ENCODE measurements at regions not wholly inside any gene's neighbourhood (a gene's known extent, or its start where the extent isn't known, plus 50 kb on each side); places are given as distances from the start of the nearest gene placed in this dataset.

DNA sequence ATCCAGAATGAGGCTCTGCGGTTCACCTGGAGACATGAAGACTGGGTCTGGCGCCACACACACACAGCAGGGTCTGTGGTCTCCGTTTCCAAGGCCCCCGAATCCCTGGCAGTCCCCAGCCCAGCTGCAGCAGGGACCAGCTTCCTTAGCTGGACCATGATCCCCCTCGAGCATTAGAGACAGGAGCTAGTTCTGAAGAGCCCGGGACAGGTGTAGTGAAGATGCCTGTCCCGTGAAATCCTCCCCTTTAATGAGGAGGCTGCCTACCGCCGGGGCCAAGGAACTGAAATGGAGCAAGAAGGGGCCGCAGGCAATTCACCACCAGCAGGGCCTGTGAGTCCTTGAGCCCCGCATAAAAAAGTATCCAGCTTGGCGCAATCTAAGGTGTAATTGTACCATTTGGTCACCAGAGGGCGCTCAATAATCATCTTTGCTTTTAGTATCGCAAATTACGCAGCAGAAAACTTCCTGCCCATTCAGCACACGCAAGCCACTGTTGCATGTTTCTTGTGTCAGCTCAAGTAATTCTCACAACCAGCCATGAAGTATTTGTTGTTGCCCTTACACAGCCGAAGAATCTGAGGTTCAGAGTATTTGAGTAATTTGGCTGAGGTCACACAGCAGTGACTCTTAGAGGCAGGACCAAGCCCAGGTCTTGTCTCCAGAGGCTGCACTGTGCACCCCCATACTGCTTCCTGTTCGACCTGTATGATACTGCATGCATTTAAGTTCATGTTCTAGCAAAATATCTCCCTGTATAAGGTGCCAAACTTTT, 54.3 kb upstream of the PPP2R5C start:
- H3K27me3 Mint-ChIP-seq, result no peaks in the 10 kb centered on the region
- DNase-seq, result peak; percentile 56
- H3K4me3 Mint-ChIP-seq, result no peak overlapping the region
- peak overlapping the region; percentile 39 for H3K27ac Mint-ChIP-seq
- no peaks in the 10 kb centered on the region for H3K9me3 Mint-ChIP-seq
- ATAC-seq, result peak; percentile 39
- H3K4me1 Mint-ChIP-seq, result peaks cover 33% of the 10 kb centered on the region
- peaks cover 3% of the 10 kb centered on the region for H3K36me3 Mint-ChIP-seq (ENCODE audit: low read depth)

DNA sequence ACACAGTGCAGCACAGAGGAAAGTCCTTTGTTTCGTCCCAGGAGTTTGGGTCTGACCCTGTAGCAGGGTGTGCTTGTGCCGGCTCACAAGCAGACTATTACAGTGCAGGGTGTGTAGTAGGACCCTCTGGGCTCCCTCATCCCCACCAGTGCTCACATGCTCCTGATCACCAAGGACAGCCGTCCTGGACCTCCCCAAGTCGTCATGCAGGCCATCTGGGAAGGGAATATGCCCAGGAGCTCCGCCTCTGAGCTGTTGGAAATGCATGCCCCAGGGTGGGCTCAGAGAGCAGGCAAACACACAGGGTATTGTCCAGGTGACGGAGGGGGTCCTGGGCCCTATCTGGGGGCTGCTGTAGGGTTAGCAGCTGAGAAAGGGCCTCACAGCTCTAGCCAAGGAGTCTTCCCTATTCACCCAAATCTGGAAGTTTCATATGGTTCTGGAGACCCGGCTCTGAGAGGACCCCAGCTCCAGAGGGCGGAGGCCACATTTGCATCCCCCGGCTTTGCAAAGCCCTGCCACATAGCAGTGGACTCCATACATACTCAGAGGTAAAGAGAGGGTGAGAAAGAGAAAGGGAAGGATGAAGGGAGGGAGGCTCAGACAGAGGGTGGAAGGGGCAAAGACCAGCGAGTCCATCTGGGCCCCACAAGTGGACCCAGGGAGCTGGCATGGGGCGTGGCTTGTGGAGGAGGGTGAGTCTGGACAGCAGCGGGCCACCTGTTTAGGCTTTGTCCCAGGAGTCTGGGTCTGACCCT, 53.5 kb upstream of the PPP2R5C start:
- H3K27me3 Mint-ChIP-seq, result no peaks in the 10 kb centered on the region
- H3K9me3 Mint-ChIP-seq, result no peaks in the 10 kb centered on the region
- H3K36me3 Mint-ChIP-seq (ENCODE audit: low read depth), result peaks cover 3% of the 10 kb centered on the region
- no peak for DNase-seq
- no peak for ATAC-seq
- peaks cover 33% of the 10 kb centered on the region for H3K4me1 Mint-ChIP-seq
- no peak overlapping the region for H3K4me3 Mint-ChIP-seq
- H3K27ac Mint-ChIP-seq, result peak overlapping the region; percentile 39

DNA sequence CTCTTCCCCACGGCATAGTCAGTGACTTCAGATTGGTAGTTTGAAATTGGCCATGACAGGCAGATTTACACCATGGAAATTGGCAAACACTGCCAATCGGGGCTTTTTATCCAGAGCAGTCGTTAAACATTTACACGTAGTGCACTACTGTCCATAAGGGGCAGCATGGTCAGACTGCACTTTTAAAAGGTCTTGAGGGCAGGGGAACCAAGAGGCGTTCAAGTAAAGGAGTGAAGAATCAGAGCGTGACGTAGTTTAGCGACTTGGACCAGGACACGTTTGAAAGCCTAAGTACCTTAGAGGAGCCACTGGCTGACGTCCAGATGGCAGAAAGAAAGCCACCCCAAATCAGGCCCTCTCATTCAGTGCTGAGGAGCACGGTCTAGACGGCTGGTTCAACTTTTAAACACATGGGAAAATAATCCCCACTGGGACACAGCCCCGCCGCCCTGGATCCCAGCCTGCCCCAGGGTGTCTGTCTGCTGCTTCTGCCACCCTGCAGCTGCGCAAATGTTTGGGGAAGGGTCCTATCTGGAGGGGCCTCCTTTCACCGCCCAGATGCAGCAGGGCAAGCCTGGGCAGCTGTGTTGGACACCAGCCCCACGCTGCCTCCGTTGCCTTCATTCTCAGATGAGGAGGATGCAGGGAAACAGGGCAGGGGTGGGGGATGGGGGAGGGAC, 52.5 kb upstream of the PPP2R5C start:
- Mint-ChIP-seq H3K9me3 (no peaks in the 10 kb centered on the region), H3K36me3 (ENCODE audit: low read depth) (peaks cover 3% of the 10 kb centered on the region), H3K4me3 (no peak overlapping the region)

DNA sequence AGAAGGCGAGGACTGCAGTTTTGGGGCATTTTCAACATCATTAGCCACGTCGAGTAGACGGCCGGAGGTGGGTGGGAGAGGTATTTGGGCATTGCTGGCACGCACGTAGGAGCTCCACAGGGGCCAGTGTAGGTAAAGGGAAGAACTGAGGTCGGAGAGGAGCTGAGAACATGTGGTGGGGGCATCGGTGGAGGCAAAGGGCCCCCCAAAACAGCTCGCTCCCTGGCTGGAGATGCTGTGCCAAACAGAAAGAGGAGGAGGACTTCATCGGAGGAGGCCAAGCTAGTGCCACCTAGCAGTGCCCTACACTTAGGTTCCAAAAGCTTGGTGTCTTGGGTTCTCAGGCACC, 52.0 kb upstream of the PPP2R5C start:
- DNase-seq (no peak), ATAC-seq (no peak)
- Mint-ChIP-seq H3K36me3 (ENCODE audit: low read depth) (peaks cover 3% of the 10 kb centered on the region), H3K4me3 (no peak overlapping the region), H3K27ac (no peak overlapping the region), H3K9me3 (no peaks in the 10 kb centered on the region), H3K27me3 (no peaks in the 10 kb centered on the region), H3K4me1 (peaks cover 33% of the 10 kb centered on the region)

More for the DNA sequence above, 52.5 kb upstream of the PPP2R5C start:
- Mint-ChIP-seq H3K27ac (peak overlapping the region; percentile 14), H3K4me1 (peaks cover 37% of the 10 kb centered on the region), H3K27me3 (no peaks in the 10 kb centered on the region)
- ATAC-seq, result no peak
- DNase-seq, result no peak

DNA sequence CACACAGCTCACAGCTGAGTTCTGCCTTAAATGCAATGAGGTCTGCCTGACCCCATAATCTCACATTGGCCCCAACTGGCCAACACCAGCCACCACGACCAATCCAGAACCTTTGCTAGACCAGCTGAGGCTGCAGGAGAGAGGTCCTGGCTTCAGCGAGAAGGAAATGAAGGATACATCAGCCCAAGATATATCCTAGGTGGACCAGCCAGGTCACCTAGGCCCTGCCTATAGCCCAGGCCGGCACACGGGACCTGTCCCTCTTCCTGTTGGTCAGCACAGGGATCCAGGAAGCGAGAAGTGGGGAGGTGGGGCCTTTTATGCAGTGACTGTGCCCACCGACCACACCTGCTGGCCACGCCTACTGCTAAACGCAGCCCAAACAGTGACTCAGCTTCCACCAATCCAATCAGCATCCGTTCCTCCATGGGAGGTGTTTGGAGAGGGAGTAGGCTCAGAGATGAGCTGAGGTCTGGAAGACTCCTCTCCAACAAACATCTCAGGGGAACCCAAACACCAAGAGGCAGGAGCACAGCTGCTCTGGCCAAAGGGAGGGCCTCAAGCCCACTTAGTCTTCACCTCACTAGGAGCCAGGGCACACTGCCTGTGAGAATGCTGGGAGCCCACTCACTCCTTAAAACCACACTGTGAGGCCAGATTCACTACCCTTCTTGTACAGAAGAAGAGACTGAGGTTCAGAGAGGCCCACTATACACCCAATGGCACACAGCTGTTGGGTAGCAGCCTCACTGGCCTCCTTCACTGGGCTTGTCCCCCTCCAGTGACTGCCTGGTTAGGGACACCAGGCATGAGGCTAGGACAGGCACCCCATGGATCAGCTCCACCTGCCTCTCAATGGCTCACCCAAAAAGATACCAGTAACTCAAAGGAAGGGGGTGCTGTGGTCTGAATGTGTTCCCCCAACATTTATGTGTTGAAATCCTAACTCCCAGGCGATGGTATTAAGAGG, 51.3 kb upstream of the PPP2R5C start:
- DNase-seq, result no peak
- Mint-ChIP-seq H3K36me3 (ENCODE audit: low read depth) (peaks cover 2% of the 10 kb centered on the region), H3K4me1 (peaks cover 30% of the 10 kb centered on the region), H3K9me3 (no peaks in the 10 kb centered on the region), H3K27ac (no peak overlapping the region), H3K4me3 (no peak overlapping the region), H3K27me3 (no peaks in the 10 kb centered on the region)
- ATAC-seq, result no peak

DNA sequence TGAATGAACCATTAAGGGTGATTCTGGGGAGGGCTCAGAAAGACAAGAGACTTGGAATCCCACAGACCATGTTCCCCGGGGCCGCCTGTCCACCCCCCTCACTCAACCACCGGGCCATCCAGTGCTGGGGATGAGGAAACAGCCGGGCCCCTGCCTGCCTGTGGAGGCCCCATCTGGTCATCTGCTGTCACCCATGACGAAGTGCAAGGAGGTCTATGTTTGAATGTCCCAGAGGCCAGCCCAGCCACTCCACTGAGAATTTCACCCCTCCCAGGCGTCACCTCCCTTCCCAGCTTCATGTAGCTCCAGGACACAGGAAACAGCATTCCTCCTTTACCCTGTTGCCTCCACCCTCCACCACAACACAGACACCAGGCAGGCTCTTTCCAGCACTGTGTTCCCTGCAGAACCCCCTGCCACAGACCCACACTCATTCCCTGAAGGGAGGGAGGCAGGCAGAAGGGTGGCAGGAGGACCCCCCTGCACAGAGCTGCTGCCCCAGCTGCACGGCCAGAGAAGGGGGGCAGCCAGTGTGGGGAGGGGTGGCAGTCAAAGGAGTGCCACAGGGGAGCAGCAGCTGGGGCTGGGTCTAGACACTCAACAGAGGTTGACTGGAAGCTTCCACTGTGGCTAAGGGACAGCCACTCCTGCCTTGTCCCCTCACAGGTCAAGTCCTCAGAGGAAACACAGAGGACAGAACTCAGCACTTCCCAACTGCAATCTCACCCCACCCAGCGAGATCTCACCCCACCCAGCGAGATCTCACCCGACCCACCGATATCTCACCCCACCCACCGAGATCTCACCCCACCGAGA, 50.3 kb upstream of the PPP2R5C start:
- Mint-ChIP-seq H3K4me3 (no peak overlapping the region), H3K27ac (no peak overlapping the region), H3K4me1 (peaks cover 29% of the 10 kb centered on the region)

More for the DNA sequence above, 50.3 kb upstream of the PPP2R5C start:
- H3K9me3 Mint-ChIP-seq, result no peaks in the 10 kb centered on the region
- no peaks in the 10 kb centered on the region for H3K36me3 Mint-ChIP-seq (ENCODE audit: low read depth)
- DNase-seq (no peak), ATAC-seq (no peak)
- no peaks in the 10 kb centered on the region for H3K27me3 Mint-ChIP-seq

Data from activated naive CD8-positive, alpha-beta T cell treated with anti-CD3 and anti-CD28 coated beads, Interleukin-2, amount 50 U/mL, for 24 hours (primary cell).